CD4-positive, alpha-beta T cell (primary cell): ENCODE measurements at regions not wholly inside any gene's neighbourhood (a gene's known extent, or its start where the extent isn't known, plus 50 kb on each side); places are given as distances from the start of the nearest gene placed in this dataset.
A peak's percentile ranks its signal among the peaks of the same experiment; 100 is the strongest.

Experiments used
- ATAC-seq: fragments of 200-7000 bp; cut with Tn5 transposase; one replicate; pipeline ENCODE4 v1.10.0; 2022; ENCODE audit warnings: mild to moderate bottlenecking; ENCODE audit not compliant: poor library complexity
- CTCF ChIA-PET: fragments of 350-600 bp; sonication (Branson Sonifier 250); formaldehyde crosslinking; loops from one replicate; lab custom pipeline; 2021; ENCODE audit warnings: antibody characterized with exemption, inconsistent platforms; lab: Charles Lee
- POLR2A ChIA-PET: fragments of 350-600 bp; sonication (Branson Sonifier 250); formaldehyde crosslinking; loops from one replicate; lab custom pipeline; 2021; ENCODE audit warnings: antibody characterized with exemption, inconsistent platforms; lab: Charles Lee
- DNase-seq, 14 experiments: peaks; one replicate each; pipeline ENCODE4 v3.0.0-alpha.2; 2013 to 2020; ENCODE audit warnings: mixed read lengths in 2 of 14
- H3K27ac ChIP-seq, 2 donors: one replicate each; pipeline versions ENCODE4 v1.5.1 to v1.7.0; 2013; ENCODE audit warnings: low read length in 2 of 2, low read depth in 1 of 2, mild to moderate bottlenecking in 1 of 2
- H3K27me3 ChIP-seq, 2 experiments: 1 replicate in 1 of 2; 2 replicates in 1 of 2; pipeline versions ENCODE4 v1.6.1 to v1.7.0; 2013; ENCODE audit warnings: low read length in 2 of 2, control low read depth in 1 of 2, mild to moderate bottlenecking in 1 of 2, moderate library complexity in 1 of 2; ENCODE audit not compliant: insufficient read depth in 2 of 2, control insufficient read depth in 1 of 2
- H3K36me3 ChIP-seq: one replicate; pipeline ENCODE4 v1.6.1; 2013; ENCODE audit warnings: low read length, control low read depth; ENCODE audit not compliant: insufficient read depth
- H3K4me1 ChIP-seq: one replicate; pipeline ENCODE4 v1.6.1; 2013; ENCODE audit warnings: low read length, control low read depth; ENCODE audit not compliant: insufficient read depth
- H3K4me3 ChIP-seq: one replicate; pipeline ENCODE4 v1.5.1; 2013; ENCODE audit warnings: mild to moderate bottlenecking, low read length, moderate library complexity
- H3K9me3 ChIP-seq, 2 experiments: 1 replicate in 1 of 2; 2 replicates in 1 of 2; pipeline versions ENCODE4 v1.6.1 to v1.7.0; 2013; ENCODE audit warnings: low read length in 2 of 2, mild to moderate bottlenecking in 2 of 2, control low read depth in 1 of 2, moderate library complexity in 1 of 2; ENCODE audit not compliant: control insufficient read depth in 1 of 2, insufficient read depth in 1 of 2
- H3K27ac Mint-ChIP-seq: one replicate; pipeline ENCODE4 v1.8.0; 2020; ENCODE audit warnings: mixed read lengths
- H3K27me3 Mint-ChIP-seq: one replicate; pipeline ENCODE4 v1.8.0; 2021; ENCODE audit warnings: mixed read lengths
- H3K36me3 Mint-ChIP-seq: one replicate; pipeline ENCODE4 v1.8.0; 2021; ENCODE audit warnings: low read depth, mixed read lengths
- H3K4me1 Mint-ChIP-seq: one replicate; pipeline ENCODE4 v1.8.0; 2021; ENCODE audit warnings: low read depth, mixed read lengths
- H3K4me3 Mint-ChIP-seq: one replicate; pipeline ENCODE4 v1.8.0; 2020; ENCODE audit warnings: mild to moderate bottlenecking, mixed read lengths
- H3K9me3 Mint-ChIP-seq: one replicate; pipeline ENCODE4 v1.8.0; 2020; ENCODE audit warnings: mixed read lengths
- intact Hi-C, 2 experiments: fragments of 100-400 bp; cut with DNase I in 1 of 2; cut with micrococcal nuclease in 1 of 2; formaldehyde crosslinking; loops; one replicate each; pipeline versions ENCODE4 v1.15.1 to v1.9.0; 2023 to 2025; cut with DNase I, micrococcal nuclease
- TF ChIP-seq, protein P1 (sequence below): fragments of 200-600 bp; IDR thresholded peaks from one replicate; pipeline ENCODE4 v1.8.0; 2022; ENCODE audit warnings: antibody characterized with exemption, mild to moderate bottlenecking

DNA sequence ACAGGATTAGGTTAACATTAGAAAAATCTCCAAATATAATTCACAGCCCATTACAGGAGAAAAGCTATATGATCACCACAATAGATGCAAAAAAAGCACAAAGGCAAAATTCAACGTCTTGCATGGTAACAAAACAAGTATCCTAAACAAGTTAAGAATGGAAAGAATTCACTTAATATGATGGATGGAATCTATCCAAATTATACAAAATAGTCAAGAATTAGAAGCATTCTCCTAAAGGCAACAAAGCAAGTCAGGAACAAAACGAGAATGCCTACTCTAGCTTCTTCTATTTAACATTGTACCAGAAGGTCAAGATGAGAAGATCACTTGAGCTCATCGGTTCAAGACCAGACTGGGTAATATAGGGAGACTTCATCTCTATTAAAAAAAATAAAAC lies 442.8 kb downstream of the SETD4 start:
- CTCF ChIA-PET = no interaction called here
- intact Hi-C loops = loop anchor here (2.0 to 10.0 kb wide), 7 partner anchors 183 to 871 kb away; no protein-coding TSS in a partner anchor
- Mint-ChIP-seq H3K27ac (no peak overlapping the region), H3K9me3 (no peaks in the 10 kb centered on the region), H3K27me3 (no peaks in the 10 kb centered on the region), H3K36me3 (no peaks in the 10 kb centered on the region), H3K4me1 (peaks cover 4% of the 10 kb centered on the region), H3K4me3 (no peak overlapping the region)
- Histone ChIP-seq H3K27ac (no peak overlapping the region), H3K36me3 (no peaks in the 10 kb centered on the region), H3K27me3 (no peaks in the 10 kb centered on the region), H3K4me3 (no peak overlapping the region), H3K9me3 (no peaks in the 10 kb centered on the region), H3K4me1 (no peaks in the 10 kb centered on the region)
- ATAC-seq (no peak), DNase-seq (no peak)
- TF ChIP-seq, protein P1, sequence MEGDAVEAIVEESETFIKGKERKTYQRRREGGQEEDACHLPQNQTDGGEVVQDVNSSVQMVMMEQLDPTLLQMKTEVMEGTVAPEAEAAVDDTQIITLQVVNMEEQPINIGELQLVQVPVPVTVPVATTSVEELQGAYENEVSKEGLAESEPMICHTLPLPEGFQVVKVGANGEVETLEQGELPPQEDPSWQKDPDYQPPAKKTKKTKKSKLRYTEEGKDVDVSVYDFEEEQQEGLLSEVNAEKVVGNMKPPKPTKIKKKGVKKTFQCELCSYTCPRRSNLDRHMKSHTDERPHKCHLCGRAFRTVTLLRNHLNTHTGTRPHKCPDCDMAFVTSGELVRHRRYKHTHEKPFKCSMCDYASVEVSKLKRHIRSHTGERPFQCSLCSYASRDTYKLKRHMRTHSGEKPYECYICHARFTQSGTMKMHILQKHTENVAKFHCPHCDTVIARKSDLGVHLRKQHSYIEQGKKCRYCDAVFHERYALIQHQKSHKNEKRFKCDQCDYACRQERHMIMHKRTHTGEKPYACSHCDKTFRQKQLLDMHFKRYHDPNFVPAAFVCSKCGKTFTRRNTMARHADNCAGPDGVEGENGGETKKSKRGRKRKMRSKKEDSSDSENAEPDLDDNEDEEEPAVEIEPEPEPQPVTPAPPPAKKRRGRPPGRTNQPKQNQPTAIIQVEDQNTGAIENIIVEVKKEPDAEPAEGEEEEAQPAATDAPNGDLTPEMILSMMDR = no peak
- POLR2A ChIA-PET = no interaction called here

DNA sequence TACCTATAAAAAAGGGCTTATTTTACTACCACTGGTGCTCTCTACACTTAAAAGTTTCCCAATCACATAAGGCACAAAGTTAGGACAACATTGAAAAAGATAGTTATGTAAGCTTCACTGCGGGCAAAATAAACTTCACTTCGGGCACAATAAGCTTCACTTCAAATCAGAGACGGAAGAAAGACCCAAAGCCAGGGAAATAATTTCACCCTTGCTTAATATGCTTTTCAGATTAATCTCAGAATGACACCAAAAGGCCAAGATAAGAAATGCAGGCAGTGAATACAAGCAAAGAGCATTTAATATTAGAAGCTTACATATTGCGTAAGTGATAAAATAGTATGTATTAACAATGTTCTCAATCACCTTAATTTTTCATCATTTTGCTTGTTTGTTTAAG lies 444.2 kb downstream of the SETD4 start:
- ATAC-seq = no peak
- TF ChIP-seq, protein P1 = peak; percentile 24
- DNase-seq = peak in 3 of 14 experiments; percentile 14 to 32 (median 26)
- no peak overlapping the region for H3K4me3 Mint-ChIP-seq
- H3K36me3 Mint-ChIP-seq = no peaks in the 10 kb centered on the region
- intact Hi-C loops = loop anchor here (1.0 to 10.0 kb wide), 8 partner anchors 181 to 869 kb away; no protein-coding TSS in a partner anchor
- peaks cover 4% of the 10 kb centered on the region for H3K4me1 Mint-ChIP-seq
- no peaks in the 10 kb centered on the region for H3K9me3 Mint-ChIP-seq
- no peaks in the 10 kb centered on the region for H3K27me3 Mint-ChIP-seq
- CTCF ChIA-PET = interaction anchor here (1.7 kb wide), 1 partner anchor 11 kb away, joined by 3 read pairs; no protein-coding TSS in a partner anchor
- H3K27ac Mint-ChIP-seq = no peak overlapping the region
- H3K27ac ChIP-seq = no peak overlapping the region
- H3K36me3 ChIP-seq = no peaks in the 10 kb centered on the region
- no peaks in the 10 kb centered on the region for H3K4me1 ChIP-seq
- POLR2A ChIA-PET = interaction anchor here (0.7 to 1.1 kb wide), 2 partner anchors 9 to 167 kb away, joined by 3 read pairs; no protein-coding TSS in a partner anchor
- H3K4me3 ChIP-seq = no peak overlapping the region
- H3K9me3 ChIP-seq = no peaks in the 10 kb centered on the region
- no peaks in the 10 kb centered on the region for H3K27me3 ChIP-seq

DNA sequence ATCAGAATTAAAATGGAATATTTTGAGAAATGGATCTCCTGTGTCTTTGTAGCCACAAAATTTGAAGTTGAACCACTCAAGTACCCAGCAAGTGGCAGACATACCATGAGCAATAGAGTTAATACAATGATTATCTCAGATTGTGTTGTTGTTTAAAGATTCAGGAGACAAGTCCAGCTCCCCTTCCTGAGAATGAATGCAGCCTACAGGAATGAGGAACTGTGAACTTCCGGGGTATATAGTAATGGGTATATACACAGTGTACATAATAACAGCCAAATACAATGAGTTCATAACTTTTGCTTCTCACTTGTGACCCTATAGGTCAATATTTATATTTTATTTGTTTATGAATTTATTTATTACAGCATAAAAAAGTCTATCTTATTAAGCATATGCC lies 445.0 kb downstream of the SETD4 start:
- ATAC-seq = no peak
- no peaks in the 10 kb centered on the region for H3K4me1 ChIP-seq
- H3K27ac Mint-ChIP-seq = no peak overlapping the region
- H3K4me3 ChIP-seq = no peak overlapping the region
- H3K9me3 ChIP-seq = no peaks in the 10 kb centered on the region
- TF ChIP-seq, protein P1 = no peak
- no peaks in the 10 kb centered on the region for H3K27me3 Mint-ChIP-seq
- H3K4me1 Mint-ChIP-seq = peaks cover 4% of the 10 kb centered on the region
- no peak for DNase-seq
- H3K36me3 Mint-ChIP-seq = no peaks in the 10 kb centered on the region
- no peak overlapping the region for H3K27ac ChIP-seq
- intact Hi-C loops = loop anchor here (10.0 kb wide), 6 partner anchors 181 to 811 kb away; no protein-coding TSS in a partner anchor
- ChIA-PET POLR2A (no interaction called here), CTCF (interaction anchor here (1.7 kb wide), 1 partner anchor 12 kb away, joined by 3 read pairs; no protein-coding TSS in a partner anchor)
- H3K4me3 Mint-ChIP-seq = no peak overlapping the region
- H3K36me3 ChIP-seq = no peaks in the 10 kb centered on the region
- H3K9me3 Mint-ChIP-seq = no peaks in the 10 kb centered on the region
- no peaks in the 10 kb centered on the region for H3K27me3 ChIP-seq
